Ishikawa (cell line): ENCODE measurements at regions not wholly inside any gene's neighbourhood (a gene's known extent, or its start where the extent isn't known, plus 50 kb on each side); places are given as distances from the start of the nearest gene placed in this dataset.

Source experiments
- CEBPB ChIP-seq: IDR thresholded peaks from 2 replicates; pipeline ENCODE4 v1.6.1; 2012
- CREB1 ChIP-seq: IDR thresholded peaks from 2 replicates; pipeline ENCODE4 v1.6.1; 2012; ENCODE audit warnings: low read depth
- EGR1 ChIP-seq: IDR thresholded peaks from 2 replicates; pipeline ENCODE4 v1.6.1; 2012
- EP300 ChIP-seq: IDR thresholded peaks from 2 replicates; pipeline ENCODE4 v1.6.1; 2012; ENCODE audit warnings: borderline replicate concordance
- FOXM1 ChIP-seq: IDR thresholded peaks from 2 replicates; pipeline ENCODE4 v1.6.1; 2012; ENCODE audit warnings: low read depth, borderline replicate concordance
- NFIC ChIP-seq: IDR thresholded peaks from 2 replicates; pipeline ENCODE4 v1.6.1; 2012
- RAD21 ChIP-seq: IDR thresholded peaks from 2 replicates; pipeline ENCODE4 v1.6.1; 2012; ENCODE audit warnings: low read depth
- TAF1 ChIP-seq: IDR thresholded peaks from 2 replicates; pipeline ENCODE4 v1.6.1; 2012; ENCODE audit warnings: low read depth, mild to moderate bottlenecking
- TCF12 ChIP-seq: IDR thresholded peaks from 2 replicates; pipeline ENCODE4 v1.6.1; 2012; ENCODE audit warnings: low read depth
- TEAD4 ChIP-seq: IDR thresholded peaks from 2 replicates; pipeline ENCODE4 v1.6.1; 2012
- YY1 ChIP-seq: IDR thresholded peaks from 2 replicates; pipeline ENCODE4 v1.6.1; 2012; ENCODE audit warnings: low read depth
- TF ChIP-seq, protein P1 (sequence below): IDR thresholded peaks from 2 replicates; pipeline ENCODE4 v1.6.1; 2012; ENCODE audit warnings: low read depth, mild to moderate bottlenecking
- TF ChIP-seq, protein P2 (sequence below): IDR thresholded peaks from 2 replicates; pipeline ENCODE4 v1.6.1; 2012
- TF ChIP-seq, protein P3 (sequence below): IDR thresholded peaks from 2 replicates; pipeline ENCODE4 v1.6.1; 2012

DNA sequence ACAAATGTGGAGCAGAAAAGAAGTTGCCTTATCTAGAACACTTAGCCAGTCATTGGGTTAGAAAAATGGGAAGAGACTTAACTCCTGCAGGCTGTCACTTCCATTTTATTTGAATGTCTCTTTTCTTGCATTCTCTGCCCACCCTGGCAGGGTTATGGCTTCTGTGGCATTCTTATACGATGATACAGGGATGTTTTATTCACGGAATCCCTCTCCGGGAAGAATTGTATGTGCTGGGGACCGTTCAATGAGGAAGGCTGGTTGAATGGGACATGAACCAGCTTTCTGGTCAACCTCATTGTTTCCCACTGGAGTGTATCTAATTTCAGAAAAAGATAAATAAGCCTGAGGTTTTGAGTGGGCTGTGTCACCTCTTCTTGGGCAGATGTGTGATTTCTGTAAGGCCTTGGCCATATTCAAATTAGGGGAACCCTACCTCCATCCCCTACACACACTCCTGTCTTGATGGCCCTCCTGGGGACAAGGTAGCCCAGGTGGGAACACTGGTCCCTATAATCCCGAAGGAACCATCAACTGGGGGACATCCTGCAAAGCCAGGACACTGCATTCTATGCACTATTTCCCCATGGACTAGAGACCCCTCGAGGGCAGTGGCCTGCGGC, 174.8 kb upstream of the GSC start:
- TF ChIP-seq EP300 = no peak
- no peak for TF ChIP-seq EGR1
- TF ChIP-seq, protein P1, sequence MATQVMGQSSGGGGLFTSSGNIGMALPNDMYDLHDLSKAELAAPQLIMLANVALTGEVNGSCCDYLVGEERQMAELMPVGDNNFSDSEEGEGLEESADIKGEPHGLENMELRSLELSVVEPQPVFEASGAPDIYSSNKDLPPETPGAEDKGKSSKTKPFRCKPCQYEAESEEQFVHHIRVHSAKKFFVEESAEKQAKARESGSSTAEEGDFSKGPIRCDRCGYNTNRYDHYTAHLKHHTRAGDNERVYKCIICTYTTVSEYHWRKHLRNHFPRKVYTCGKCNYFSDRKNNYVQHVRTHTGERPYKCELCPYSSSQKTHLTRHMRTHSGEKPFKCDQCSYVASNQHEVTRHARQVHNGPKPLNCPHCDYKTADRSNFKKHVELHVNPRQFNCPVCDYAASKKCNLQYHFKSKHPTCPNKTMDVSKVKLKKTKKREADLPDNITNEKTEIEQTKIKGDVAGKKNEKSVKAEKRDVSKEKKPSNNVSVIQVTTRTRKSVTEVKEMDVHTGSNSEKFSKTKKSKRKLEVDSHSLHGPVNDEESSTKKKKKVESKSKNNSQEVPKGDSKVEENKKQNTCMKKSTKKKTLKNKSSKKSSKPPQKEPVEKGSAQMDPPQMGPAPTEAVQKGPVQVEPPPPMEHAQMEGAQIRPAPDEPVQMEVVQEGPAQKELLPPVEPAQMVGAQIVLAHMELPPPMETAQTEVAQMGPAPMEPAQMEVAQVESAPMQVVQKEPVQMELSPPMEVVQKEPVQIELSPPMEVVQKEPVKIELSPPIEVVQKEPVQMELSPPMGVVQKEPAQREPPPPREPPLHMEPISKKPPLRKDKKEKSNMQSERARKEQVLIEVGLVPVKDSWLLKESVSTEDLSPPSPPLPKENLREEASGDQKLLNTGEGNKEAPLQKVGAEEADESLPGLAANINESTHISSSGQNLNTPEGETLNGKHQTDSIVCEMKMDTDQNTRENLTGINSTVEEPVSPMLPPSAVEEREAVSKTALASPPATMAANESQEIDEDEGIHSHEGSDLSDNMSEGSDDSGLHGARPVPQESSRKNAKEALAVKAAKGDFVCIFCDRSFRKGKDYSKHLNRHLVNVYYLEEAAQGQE = no peak
- no peak for TF ChIP-seq RAD21
- TF ChIP-seq, protein P2, sequence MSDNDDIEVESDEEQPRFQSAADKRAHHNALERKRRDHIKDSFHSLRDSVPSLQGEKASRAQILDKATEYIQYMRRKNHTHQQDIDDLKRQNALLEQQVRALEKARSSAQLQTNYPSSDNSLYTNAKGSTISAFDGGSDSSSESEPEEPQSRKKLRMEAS = no peak
- TF ChIP-seq YY1 = no peak
- TF ChIP-seq NFIC = no peak
- no peak for TF ChIP-seq TEAD4
- no peak for TF ChIP-seq FOXM1
- TF ChIP-seq, protein P3, sequence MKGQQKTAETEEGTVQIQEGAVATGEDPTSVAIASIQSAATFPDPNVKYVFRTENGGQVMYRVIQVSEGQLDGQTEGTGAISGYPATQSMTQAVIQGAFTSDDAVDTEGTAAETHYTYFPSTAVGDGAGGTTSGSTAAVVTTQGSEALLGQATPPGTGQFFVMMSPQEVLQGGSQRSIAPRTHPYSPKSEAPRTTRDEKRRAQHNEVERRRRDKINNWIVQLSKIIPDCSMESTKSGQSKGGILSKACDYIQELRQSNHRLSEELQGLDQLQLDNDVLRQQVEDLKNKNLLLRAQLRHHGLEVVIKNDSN = no peak
- TF ChIP-seq TAF1 = no peak
- no peak for TF ChIP-seq CEBPB
- no peak for TF ChIP-seq CREB1
- TF ChIP-seq TCF12 = no peak
